K562 (cell line): ENCODE measurements at regions not wholly inside any gene's neighbourhood (a gene's known extent, or its start where the extent isn't known, plus 50 kb on each side); places are given as distances from the start of the nearest gene placed in this dataset.

Experiments
- ATAC-seq: fragments of 200-7000 bp; cut with Tn5 transposase; 3 replicates; pipeline ENCODE4 v1.9.1; 2020; ENCODE audit warnings: moderate library complexity
- BruUV-seq: library from RNA; stranded (reverse); fragments of 400-500 nt; replicated peaks from 2 replicates; lab custom pipeline; 2021; lab: Mats Ljungman, UMichigan
- CTCF ChIA-PET: fragments of 300-600 bp; formaldehyde crosslinking; extraction: SDS; loops from one replicate; lab custom pipeline; 2021; ENCODE audit warnings: low intra/inter-chr PET ratio; lab: Yijun Ruan, JAX
- POLR2A ChIA-PET: fragments of 300-600, 350-650 bp; sonication (Branson Sonifier 250); formaldehyde crosslinking; extraction: SDS; loops from one replicate; lab custom pipeline; 2021; ENCODE audit warnings: antibody characterized with exemption, inconsistent platforms; lab: Yijun Ruan, JAX
- DNase-seq, 4 experiments: peaks; one replicate each; pipeline versions ENCODE4 v3.0.0 to v3.0.0-alpha.2; 2011 to 2018; ENCODE audit warnings: low spot score in 3 of 4, mixed read lengths in 3 of 4; ENCODE audit errors: extremely low read depth in 1 of 4
- FAIRE-seq: peaks from 2 replicates; lab custom pipeline; 2011; peaks lifted over from hg19 to GRCh38; lab: Jason Lieb, UNC
- H2AFZ ChIP-seq: 2 replicates; pipeline ENCODE4 v1.6.0; 2011; ENCODE audit warnings: low read depth, low read length, control low read depth, inconsistent platforms
- H3K27ac ChIP-seq: fragments of 200-600 bp; 3 replicates; pipeline ENCODE4 v1.8.0; 2011; ENCODE audit warnings: low read depth, mild to moderate bottlenecking, control low read depth, inconsistent platforms, low read length, moderate library complexity, mixed read lengths; ENCODE audit errors: extremely low read depth
- H3K27me3 ChIP-seq, 2 experiments: fragments of 300-600 bp in 1 of 2; 2 replicates in 1 of 2; 3 replicates in 1 of 2; pipeline versions ENCODE4 v1.6.0 to v1.8.0; 2011; ENCODE audit warnings: inconsistent platforms in 2 of 2, low read length in 2 of 2, mild to moderate bottlenecking in 1 of 2, mixed read lengths in 1 of 2, moderate library complexity in 1 of 2; ENCODE audit not compliant: control insufficient read depth in 2 of 2, insufficient read depth in 2 of 2
- H3K36me3 ChIP-seq: fragments of 300-600 bp; 3 replicates; pipeline ENCODE4 v1.8.0; 2011; ENCODE audit warnings: mild to moderate bottlenecking, low read length, inconsistent platforms; ENCODE audit not compliant: control insufficient read depth, insufficient read depth
- H3K4me1 ChIP-seq, 2 experiments: fragments of 200-600 bp in 1 of 2; replicated peaks in 1 of 2; 2 replicates in 1 of 2; 3 replicates in 1 of 2; pipeline versions ENCODE4 v1.5.1 to v1.8.0; 2011; ENCODE audit warnings: inconsistent platforms in 2 of 2, low read length in 2 of 2, mild to moderate bottlenecking in 1 of 2, mixed read lengths in 1 of 2, moderate library complexity in 1 of 2; ENCODE audit not compliant: control insufficient read depth in 2 of 2, insufficient read depth in 2 of 2
- H3K4me2 ChIP-seq: 2 replicates; pipeline ENCODE4 v1.6.1; 2011; ENCODE audit warnings: low read length, control low read depth, inconsistent platforms, mixed read lengths; ENCODE audit not compliant: insufficient read depth
- H3K4me3 ChIP-seq: fragments of 200-600 bp; sonication (generic), shearing (Covaris generic); 2 replicates; pipeline ENCODE4 v1.5.1; 2016; ENCODE audit warnings: control low read depth, inconsistent platforms
- H3K79me2 ChIP-seq: fragments of 200-600 bp; 3 replicates; pipeline ENCODE4 v1.8.0; 2011; ENCODE audit warnings: low read length, inconsistent platforms; ENCODE audit not compliant: control insufficient read depth, insufficient read depth
- H3K9ac ChIP-seq, 2 experiments: 2 replicates each; pipeline versions ENCODE4 v1.6.0 to v1.6.1; 2011; ENCODE audit warnings: low read depth in 2 of 2, low read length in 2 of 2, control low read depth in 1 of 2, inconsistent platforms in 1 of 2, mild to moderate bottlenecking in 1 of 2, mixed read lengths in 1 of 2; ENCODE audit not compliant: insufficient read depth in 1 of 2
- H3K9me1 ChIP-seq: one replicate; pipeline ENCODE4 v1.6.0; 2011; ENCODE audit warnings: inconsistent platforms, mild to moderate bottlenecking, low read length, moderate library complexity; ENCODE audit not compliant: control insufficient read depth, insufficient read depth
- H3K9me3 ChIP-seq: replicated peaks from 2 replicates; pipeline ENCODE4 v1.5.1; 2011; ENCODE audit warnings: low read depth, low read length, inconsistent platforms; ENCODE audit not compliant: control insufficient read depth, insufficient read depth
- H4K20me1 ChIP-seq: replicated peaks from 2 replicates; pipeline ENCODE4 v1.6.1; 2011; ENCODE audit warnings: low read length, inconsistent platforms, mixed read lengths; ENCODE audit not compliant: control insufficient read depth, insufficient read depth
- CBX2 ChIP-seq: fragments of 200-600 bp; sonication (generic); IDR thresholded peaks from one replicate; pipeline ENCODE4 v1.6.1; 2012; ENCODE audit warnings: mild to moderate bottlenecking, low read length, inconsistent platforms; ENCODE audit not compliant: insufficient read depth, poor library complexity, severe bottlenecking
- KLF1 ChIP-seq: fragments of 450-650 bp; IDR thresholded peaks from 2 replicates; pipeline ENCODE4 v1.6.1; 2016; ENCODE audit warnings: missing genetic modification characterization, missing compliant biosample characterization
- SOX6 ChIP-seq: fragments of 450-650 bp; IDR thresholded peaks from 2 replicates; pipeline ENCODE4 v1.6.1; 2014; ENCODE audit warnings: mild to moderate bottlenecking
- ZNF124 ChIP-seq: sonication (generic); formaldehyde crosslinking; IDR thresholded peaks from 2 replicates; pipeline ENCODE4 v1.8.1; 2022; ENCODE audit warnings: missing genetic modification reagents
- ZNF274 ChIP-seq: IDR thresholded peaks from 2 replicates; pipeline ENCODE4 v1.6.1; 2011; ENCODE audit warnings: low read depth, mild to moderate bottlenecking, low read length, moderate library complexity, borderline replicate concordance
- ZNF277 ChIP-seq: fragments of 250-450 bp; sonication (Bioruptor Pico); IDR thresholded peaks from 2 replicates; pipeline ENCODE4 v1.8.0; 2022; ENCODE audit warnings: inconsistent platforms, mild to moderate bottlenecking, moderate library complexity, borderline replicate concordance
- ZNF639 ChIP-seq, 2 experiments: fragments of 200-800 bp in 1 of 2; sonication (Bioruptor generic) in 1 of 2; sonication (generic) in 1 of 2; formaldehyde crosslinking in 1 of 2; IDR thresholded peaks in 1 of 2; conservative IDR thresholded peaks in 1 of 2; 2 replicates each; pipeline versions ENCODE4 v1.5.0 to v1.6.1; 2016 to 2020; ENCODE audit warnings: missing compliant biosample characterization in 1 of 2, missing genetic modification characterization in 1 of 2, missing genetic modification reagents in 1 of 2
- WGBS: fragments of 100-300 bp; shearing (Covaris generic); methylation state at CpG from one replicate; pipeline ENCODE4 v1.1.6; 2016; ENCODE audit warnings: low coverage, mixed read lengths; ENCODE audit not compliant: insufficient coverage; ENCODE audit errors: missing lambda C conversion rate; 5-methylcytosine and 5-hydroxymethylcytosine counted together
- in situ Hi-C: fragments of 300-500 bp; cut with MboI; formaldehyde crosslinking; loops from 4 replicates; pipeline ENCODE4 v1.15.0; 2018; ENCODE audit warnings: inconsistent platforms, mixed read lengths
- intact Hi-C: fragments of 100-400 bp; cut with micrococcal nuclease; formaldehyde crosslinking; loops from 2 replicates; pipeline ENCODE4 v1.14.2; 2022

- ATAC-seq, result no peak
- ChIA-PET CTCF (no interaction called here), POLR2A (no interaction called here)
- Histone ChIP-seq H3K9me1 (no peaks in the 10 kb centered on the region), H3K9me3 (no peaks in the 10 kb centered on the region), H4K20me1 (no peaks in the 10 kb centered on the region), H3K79me2 (no peaks in the 10 kb centered on the region), H3K9ac (no peak overlapping the region), H2AFZ (no peak overlapping the region), H3K27ac (no peak overlapping the region), H3K36me3 (no peaks in the 10 kb centered on the region), H3K4me2 (no peak overlapping the region), H3K4me1 (no peaks in the 10 kb centered on the region), H3K27me3 (no peaks in the 10 kb centered on the region), H3K4me3 (no peak overlapping the region)
- WGBS, result 1% methylated on average over 5 of the region's 5 CpGs
- intact Hi-C loops (no loop called here), in situ Hi-C loops (no loop called here)
- FAIRE-seq, result no peak
- TF ChIP-seq ZNF124 (CRISPR knock-in tag), result no peak
- no peak for TF ChIP-seq SOX6
- no peak for TF ChIP-seq CBX2
- TF ChIP-seq ZNF639 (CRISPR knock-in tag; conservative IDR thresholded peaks at IDR 0.05 in 1 of 2, IDR thresholded peaks at IDR 0.05 in 1 of 2), result no peak
- TF ChIP-seq ZNF277 (CRISPR knock-in tag), result no peak
- TF ChIP-seq ZNF274, result no peak
- no peak for TF ChIP-seq KLF1
- no TSS peak for BruUV-seq
- DNase-seq, result no peak
Observed at GRCh38 chr7:70994176-70994575, 137.8 kb upstream of the GALNT17 start.
